Gastroesophageal sphincter (tissue), 4 donors: ENCODE measurements at regions not wholly inside any gene's neighbourhood (a gene's known extent, or its start where the extent isn't known, plus 50 kb on each side); places are given as distances from the start of the nearest gene placed in this dataset.

Experiments
- ATAC-seq: fragments of 150-250 bp; one replicate; pipeline ENCODE4 v1.9.1; 2016; ENCODE audit warnings: mild to moderate bottlenecking, moderate library complexity
- H3K27ac ChIP-seq, 4 donors: fragments of 200-600 bp; sonication (generic) in 3 of 4; 1 replicate in 3 of 4; 2 replicates in 1 of 4; pipeline ENCODE4 v1.5.1; 2016 to 2019
- H3K27me3 ChIP-seq: fragments of 200-600 bp; sonication (generic); one replicate; pipeline ENCODE4 v1.5.1; 2019
- H3K36me3 ChIP-seq, 2 donors: fragments of 200-600 bp; sonication (generic); one replicate each; pipeline ENCODE4 v1.5.1; 2019; ENCODE audit warnings: control low read depth in 1 of 2
- H3K4me1 ChIP-seq, 3 donors: fragments of 200-600 bp; sonication (generic); 1 replicate in 2 of 3; 2 replicates in 1 of 3; pipeline ENCODE4 v1.5.1; 2016 to 2019; ENCODE audit warnings: control low read depth in 2 of 3
- H3K4me3 ChIP-seq, 2 donors: fragments of 200-600 bp; sonication (generic); one replicate each; pipeline ENCODE4 v1.5.1; 2019; ENCODE audit warnings: mild to moderate bottlenecking in 1 of 2, moderate library complexity in 1 of 2
- H3K9me3 ChIP-seq, 3 donors: fragments of 200-600 bp; sonication (generic); one replicate each; pipeline ENCODE4 v1.5.1; 2017 to 2019; ENCODE audit warnings: control low read depth in 2 of 3
- EP300 ChIP-seq: sonication (generic); formaldehyde crosslinking; IDR thresholded peaks from one replicate; pipeline ENCODE4 v1.6.1; 2017; ENCODE audit warnings: antibody characterized with exemption, mild to moderate bottlenecking
- POLR2A ChIP-seq, 2 donors: fragments of 450-650 bp; IDR thresholded peaks; one replicate each; pipeline ENCODE4 v1.6.1; 2017; ENCODE audit warnings: antibody characterized with exemption in 2 of 2, mild to moderate bottlenecking in 2 of 2, moderate library complexity in 1 of 2
- POLR2AphosphoS5 ChIP-seq: sonication (generic); formaldehyde crosslinking; IDR thresholded peaks from one replicate; pipeline ENCODE4 v1.6.1; 2017; ENCODE audit warnings: antibody characterized with exemption
- WGBS, 2 donors: methylation state at CpG; one replicate each; pipeline ENCODE4 v1.1.5; 2018; ENCODE audit warnings: low coverage in 1 of 2; 5-methylcytosine and 5-hydroxymethylcytosine counted together
- TF ChIP-seq, protein P1 (sequence below), 4 experiments: fragments of 200-600 bp in 2 of 4; fragments of 450-650 bp in 2 of 4; sonication (generic) in 1 of 4; IDR thresholded peaks; one replicate each; pipeline ENCODE4 v1.5.1; 2017 to 2019; ENCODE audit warnings: antibody characterized with exemption in 4 of 4, mild to moderate bottlenecking in 2 of 4, moderate library complexity in 2 of 4

DNA sequence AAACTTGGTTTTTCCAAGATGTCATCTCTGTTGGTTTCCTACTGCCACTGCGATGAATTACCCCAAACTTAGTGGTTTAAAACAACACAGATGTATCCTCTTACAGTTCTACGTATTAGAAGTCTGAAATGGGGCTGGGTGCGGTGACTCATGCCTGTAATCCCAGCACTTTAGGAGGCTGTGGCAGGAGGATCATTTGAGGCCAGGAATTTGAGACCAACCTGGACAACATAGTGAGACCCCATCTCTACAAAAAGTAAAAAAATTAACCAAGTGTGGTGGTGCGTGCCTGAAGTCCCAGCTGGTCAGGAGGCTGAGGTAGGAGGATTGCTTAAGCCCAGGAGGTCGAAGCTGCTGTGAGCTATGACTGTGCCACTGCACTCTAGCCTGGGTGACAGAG, 57.2 kb upstream of the GRHL3 start:
- Histone ChIP-seq H3K27me3 (peaks cover 16% of the 10 kb centered on the region), H3K4me3 (no peak overlapping the region), H3K27ac (no peak overlapping the region), H3K36me3 (no peaks in the 10 kb centered on the region), H3K9me3 (peaks cover 0 to 13% (median 0%) of the 10 kb centered on the region in 3 donors), H3K4me1 (no peaks in the 10 kb centered on the region)
- TF ChIP-seq POLR2A (IDR thresholded peaks at IDR 0.05) (no peak), EP300 (no peak), POLR2AphosphoS5 (no peak)
- TF ChIP-seq, protein P1, sequence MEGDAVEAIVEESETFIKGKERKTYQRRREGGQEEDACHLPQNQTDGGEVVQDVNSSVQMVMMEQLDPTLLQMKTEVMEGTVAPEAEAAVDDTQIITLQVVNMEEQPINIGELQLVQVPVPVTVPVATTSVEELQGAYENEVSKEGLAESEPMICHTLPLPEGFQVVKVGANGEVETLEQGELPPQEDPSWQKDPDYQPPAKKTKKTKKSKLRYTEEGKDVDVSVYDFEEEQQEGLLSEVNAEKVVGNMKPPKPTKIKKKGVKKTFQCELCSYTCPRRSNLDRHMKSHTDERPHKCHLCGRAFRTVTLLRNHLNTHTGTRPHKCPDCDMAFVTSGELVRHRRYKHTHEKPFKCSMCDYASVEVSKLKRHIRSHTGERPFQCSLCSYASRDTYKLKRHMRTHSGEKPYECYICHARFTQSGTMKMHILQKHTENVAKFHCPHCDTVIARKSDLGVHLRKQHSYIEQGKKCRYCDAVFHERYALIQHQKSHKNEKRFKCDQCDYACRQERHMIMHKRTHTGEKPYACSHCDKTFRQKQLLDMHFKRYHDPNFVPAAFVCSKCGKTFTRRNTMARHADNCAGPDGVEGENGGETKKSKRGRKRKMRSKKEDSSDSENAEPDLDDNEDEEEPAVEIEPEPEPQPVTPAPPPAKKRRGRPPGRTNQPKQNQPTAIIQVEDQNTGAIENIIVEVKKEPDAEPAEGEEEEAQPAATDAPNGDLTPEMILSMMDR (IDR thresholded peaks at IDR 0.05), result no peak
- no peak for ATAC-seq
- WGBS, 2 donors, result 63 to 67% methylated on average over 4 to 5 of the region's 5 CpGs

DNA sequence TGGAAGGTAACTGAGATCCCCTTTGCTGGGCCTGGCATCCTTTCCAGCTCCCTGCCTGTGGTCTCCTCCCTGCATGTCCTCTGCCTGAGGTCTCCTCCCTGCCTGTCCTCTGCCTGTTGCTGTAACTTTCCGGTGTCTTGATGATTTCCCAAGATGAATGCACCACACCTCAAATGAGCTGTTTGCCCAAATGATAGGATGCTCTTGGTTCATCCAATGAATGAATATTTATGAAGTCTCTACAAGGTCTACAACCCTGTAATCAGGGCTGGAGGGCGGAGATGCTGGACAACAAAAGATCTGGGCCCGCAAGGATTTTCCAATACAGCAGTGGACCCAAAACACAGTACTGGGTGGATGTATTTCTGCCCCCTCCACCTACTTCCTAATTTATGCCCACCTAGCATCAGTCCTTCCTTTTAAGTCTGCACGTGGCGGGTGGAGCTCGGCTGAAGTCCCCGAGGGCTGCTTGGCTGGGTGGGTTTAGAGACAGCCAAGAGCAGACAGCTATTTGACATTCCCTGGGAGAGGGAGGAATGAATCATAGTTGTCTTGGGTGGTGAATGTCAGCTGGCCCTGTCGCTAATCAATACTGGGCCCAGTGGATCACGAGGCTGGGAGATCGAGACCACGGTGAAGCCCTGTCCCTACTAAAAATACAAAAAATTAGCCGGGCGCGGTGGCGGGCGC, 60.3 kb upstream of the GRHL3 start:
- no peak for TF ChIP-seq POLR2A (IDR thresholded peaks at IDR 0.05)
- no peak for TF ChIP-seq POLR2AphosphoS5
- no peak for TF ChIP-seq EP300
- TF ChIP-seq, protein P1 (IDR thresholded peaks at IDR 0.05), result no peak
- no peak for ATAC-seq
- WGBS, 2 donors, result 92 to 100% methylated on average over 1 to 10 of the region's 16 CpGs
- Histone ChIP-seq H3K27me3 (peaks cover 7% of the 10 kb centered on the region), H3K27ac (no peak overlapping the region), H3K9me3 (peaks cover 0 to 22% (median 0%) of the 10 kb centered on the region in 3 donors), H3K4me3 (no peak overlapping the region), H3K4me1 (no peaks in the 10 kb centered on the region), H3K36me3 (no peaks in the 10 kb centered on the region)

DNA sequence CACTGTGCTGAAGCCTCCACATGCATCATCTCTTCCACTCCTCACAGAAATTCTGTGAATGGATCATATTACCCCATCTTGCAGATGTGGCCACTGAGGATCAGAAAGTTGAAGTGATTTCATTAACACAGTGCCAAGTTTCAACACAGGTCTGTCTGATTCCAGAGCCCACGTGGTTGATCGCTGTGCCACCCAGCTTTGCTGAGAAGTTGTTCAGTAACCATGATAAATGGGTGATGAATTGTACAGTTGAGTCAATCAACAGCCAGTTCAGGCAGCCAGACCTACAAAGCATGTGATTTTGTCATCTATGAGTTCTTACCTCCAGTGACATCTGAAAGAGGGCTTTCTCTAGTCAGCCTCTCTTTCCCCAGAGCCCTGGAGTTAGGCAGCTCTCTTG, 61.8 kb upstream of the GRHL3 start:
- Histone ChIP-seq H3K4me1 (no peaks in the 10 kb centered on the region), H3K27me3 (peaks cover 7% of the 10 kb centered on the region), H3K9me3 (peaks cover 0 to 15% (median 0%) of the 10 kb centered on the region in 3 donors), H3K36me3 (no peaks in the 10 kb centered on the region), H3K4me3 (no peak overlapping the region), H3K27ac (no peak overlapping the region)
- no peak for ATAC-seq
- WGBS, 2 donors, result no CpG with 5 or more reads among the region's 2 CpGs
- TF ChIP-seq EP300, result no peak
- no peak for TF ChIP-seq POLR2AphosphoS5
- TF ChIP-seq POLR2A (IDR thresholded peaks at IDR 0.05), result no peak
- TF ChIP-seq, protein P1 (IDR thresholded peaks at IDR 0.05), result no peak

DNA sequence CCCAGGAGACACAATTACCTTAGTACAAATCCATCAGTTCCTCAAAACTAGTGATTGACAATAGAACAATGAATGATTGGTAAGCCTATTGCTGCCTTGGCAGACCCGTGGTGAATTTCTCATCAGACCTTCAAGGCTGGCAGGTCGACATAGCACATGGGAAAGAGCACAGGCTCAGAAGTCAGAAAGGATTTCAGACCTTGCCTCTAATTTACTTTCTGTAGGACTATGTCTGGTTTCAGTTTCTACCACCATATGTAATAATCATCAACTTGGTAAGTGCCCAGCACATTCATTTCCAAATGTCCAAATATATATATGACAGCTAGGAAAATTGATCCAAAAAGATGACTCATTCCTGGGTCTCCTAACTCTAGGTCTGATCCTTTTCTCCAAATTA, 62.5 kb upstream of the GRHL3 start:
- WGBS, 2 donors, result 83 to 90% methylated on average over 2 of the region's 2 CpGs
- Histone ChIP-seq H3K4me3 (no peak overlapping the region), H3K27me3 (peaks cover 7% of the 10 kb centered on the region)

More for the DNA sequence above, 62.5 kb upstream of the GRHL3 start:
- peaks cover 0 to 10% (median 0%) of the 10 kb centered on the region in 3 donors for H3K9me3 ChIP-seq
- H3K36me3 ChIP-seq, result no peaks in the 10 kb centered on the region
- no peak for TF ChIP-seq POLR2AphosphoS5
- TF ChIP-seq, protein P1 (IDR thresholded peaks at IDR 0.05), result no peak
- TF ChIP-seq EP300, result no peak
- TF ChIP-seq POLR2A (IDR thresholded peaks at IDR 0.05), result no peak
- ATAC-seq, result no peak
- H3K27ac ChIP-seq, result no peak overlapping the region
- H3K4me1 ChIP-seq, result no peaks in the 10 kb centered on the region
